ENCODE measurements at regions not wholly inside any gene's neighbourhood (a gene's known extent, or its start where the extent isn't known, plus 50 kb on each side); places are given as distances from the start of the nearest gene placed in this dataset.

- TF ChIP-seq POLR2A (IDR thresholded peaks at IDR 0.05): no peak
- no peak for TF ChIP-seq EP300 (IDR thresholded peaks at IDR 0.05)
Observed at GRCh38 chr4:33422656-33423055, 2702.5 kb downstream of the PCDH7 start.
